ENCODE measurements at regions not wholly inside any gene's neighbourhood (a gene's known extent, or its start where the extent isn't known, plus 50 kb on each side); places are given as distances from the start of the nearest gene placed in this dataset.

DNA sequence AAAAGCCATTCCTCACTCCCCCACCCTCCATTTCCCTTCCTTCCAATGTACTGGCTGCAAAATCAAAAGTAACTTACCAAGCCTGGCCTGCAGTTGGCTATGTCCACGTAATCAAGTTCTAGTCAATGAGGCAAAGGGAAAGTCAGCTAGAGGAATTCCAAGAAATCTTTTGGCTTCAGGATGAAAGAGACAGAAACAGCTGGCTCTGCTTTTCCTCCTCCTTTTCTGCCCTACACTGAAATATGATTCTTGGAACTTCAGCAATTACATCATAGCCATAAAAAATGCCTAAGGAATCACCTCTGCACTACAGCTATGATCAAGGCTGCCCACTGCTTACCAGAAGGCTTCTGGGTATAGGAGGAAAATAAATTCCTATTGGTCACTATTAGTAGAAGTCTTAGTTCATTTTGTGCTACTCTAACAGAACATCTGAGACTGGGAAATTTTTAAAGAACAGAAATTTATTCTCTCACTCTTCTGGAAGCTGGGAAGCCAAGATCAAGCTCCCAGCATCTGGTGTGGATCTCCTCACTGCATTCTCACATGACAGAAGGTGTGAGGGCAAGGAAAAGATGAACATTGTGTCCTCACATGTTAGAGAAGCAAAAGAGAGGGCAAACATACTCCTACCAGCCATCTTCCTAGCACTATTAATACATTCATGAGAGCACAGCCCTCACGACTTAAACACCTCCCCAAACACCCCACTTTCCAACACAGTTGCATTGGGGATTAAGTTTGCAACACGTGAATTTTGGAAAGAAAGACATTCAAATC lies 219.9 kb downstream of the TMX3 start:
- H3K9me3 ChIP-seq (ENCODE audit: insufficient read depth in 2 of 2, low read depth in 1 of 2, low read length in 1 of 2) = no peaks in the 10 kb centered on the region
- ChIA-PET POLR2A (ENCODE audit: partially characterized antibody) (no interaction called here), CTCF (ENCODE audit: partially characterized antibody) (no interaction called here)
- H2BK5ac ChIP-seq (ENCODE audit: low read depth, low read length) = no peak overlapping the region
- H2BK20ac ChIP-seq (ENCODE audit: low read length) = no peak overlapping the region
- H3K23me2 ChIP-seq (ENCODE audit: low read depth, low read length) = no peaks in the 10 kb centered on the region
- no peak overlapping the region for H3K56ac ChIP-seq (replicated peaks; ENCODE audit: insufficient read length, low read depth, low read length)
- no peak overlapping the region for H3K4me2 ChIP-seq (ENCODE audit: insufficient read depth in 1 of 2, low read depth in 2 of 2, low read length in 2 of 2)
- WGBS, 2 experiments (ENCODE audit: extremely low coverage in 1 of 2, insufficient coverage in 1 of 2, insufficient read length in 1 of 2, insufficient replicate concordance in 2 of 2, low coverage in 1 of 2, low lambda C conversion rate in 2 of 2, missing lambda C conversion rate in 1 of 2) = 82% methylated on average over 3 of the region's 3 CpGs; no CpG with 5 or more reads in 1 of the 2 experiments
- no peak overlapping the region for H3K4me3 ChIP-seq (ENCODE audit: extremely low read depth in 1 of 4, insufficient read depth in 2 of 4, low read depth in 3 of 4, low read length in 4 of 4)
- H4K5ac ChIP-seq (ENCODE audit: insufficient read length, low read depth, low read length) = no peak overlapping the region
- H3K79me2 ChIP-seq (ENCODE audit: control insufficient read depth in 1 of 2, insufficient read depth in 2 of 2, low read length in 2 of 2) = no peaks in the 10 kb centered on the region
- H3K36me3 ChIP-seq (ENCODE audit: control insufficient read depth in 2 of 4, insufficient read depth in 4 of 4, low read length in 3 of 4) = no peaks in the 10 kb centered on the region
- no peak overlapping the region for H4K91ac ChIP-seq (replicated peaks; ENCODE audit: insufficient read length, low read length)
- no peak overlapping the region for H2AK5ac ChIP-seq (ENCODE audit: low read depth, low read length)
- H4K20me1 ChIP-seq (replicated peaks in 1 of 2; ENCODE audit: control insufficient read depth in 1 of 2, insufficient read depth in 2 of 2, low read length in 2 of 2) = no peaks in the 10 kb centered on the region
- peaks cover 0 to 2% (median 0%) of the 10 kb centered on the region in 4 experiments; a peak in 1 of 7 replicates for H3K4me1 ChIP-seq (replicated peaks in 1 of 4; ENCODE audit: control insufficient read depth in 3 of 4, insufficient read depth in 4 of 4, low read length in 3 of 4)
- 0 out of 2 replicates have a peak overlapping the region, but pooled peaks have one; percentile 64 for H2BK12ac ChIP-seq (ENCODE audit: low read depth, low read length)
- DNase-seq (ENCODE audit: low read depth in 1 of 2, low spot score in 2 of 2) (no peak), FAIRE-seq (peak; percentile 7)
- H3K4ac ChIP-seq (replicated peaks; ENCODE audit: insufficient read length, low read depth, low read length) = no peak overlapping the region
- no peak overlapping the region for H3K14ac ChIP-seq (ENCODE audit: insufficient read length)
- no peak overlapping the region for H3K18ac ChIP-seq (ENCODE audit: extremely low read depth, low read length)
- TF ChIP-seq CTBP2 (IDR thresholded peaks at IDR 0.05; ENCODE audit: borderline replicate concordance, insufficient read depth, insufficient read length, low read length) (no peak), RXRA (IDR thresholded peaks at IDR 0.05; ENCODE audit: insufficient read depth, low read depth, low read length) (no peak), TAF1 (IDR thresholded peaks at IDR 0.05; ENCODE audit: low read depth, low read length) (no peak), MAX (IDR thresholded peaks at IDR 0.05) (no peak), SP1 (IDR thresholded peaks at IDR 0.05; ENCODE audit: low read depth, low read length) (no peak), TEAD4 (IDR thresholded peaks at IDR 0.05; ENCODE audit: low read depth, low read length) (no peak), RAD21 (IDR thresholded peaks at IDR 0.05 in 1 of 2, conservative IDR thresholded peaks at IDR 0.05 in 1 of 2; ENCODE audit: low read depth in 2 of 2, low read length in 2 of 2) (no peak)
- no peak overlapping the region for H2BK15ac ChIP-seq (ENCODE audit: low read length)
- no peaks in the 10 kb centered on the region for H3K27me3 ChIP-seq (replicated peaks in 1 of 4; ENCODE audit: control insufficient read depth in 3 of 4, extremely low read depth in 1 of 4, insufficient read depth in 3 of 4, low read length in 3 of 4)
- H2BK120ac ChIP-seq (replicated peaks; ENCODE audit: low read depth, low read length) = no peak overlapping the region
- H2AFZ ChIP-seq (ENCODE audit: low read length) = peak overlapping the region; percentile 84; the same call in 1 of the 2 replicates
- H4K8ac ChIP-seq (ENCODE audit: extremely low read depth, insufficient read depth, low read length) = no peak overlapping the region
- H3K79me1 ChIP-seq (ENCODE audit: low read depth, low read length) = no peaks in the 10 kb centered on the region
- H3K9ac ChIP-seq (replicated peaks in 1 of 4; ENCODE audit: extremely low read depth in 1 of 4, low read depth in 3 of 4, low read length in 3 of 4) = no peak overlapping the region
- H3K27ac ChIP-seq (ENCODE audit: low read depth, low read length) = no peak overlapping the region
- no peak overlapping the region for H3K23ac ChIP-seq (ENCODE audit: insufficient read length)
